H1 (cell line): ENCODE measurements at regions not wholly inside any gene's neighbourhood (a gene's known extent, or its start where the extent isn't known, plus 50 kb on each side); places are given as distances from the start of the nearest gene placed in this dataset.

Source experiments
- CTCF ChIA-PET: fragments of 300-600 bp; sonication (Branson Sonifier 250); formaldehyde crosslinking; loops from one replicate; lab custom pipeline; 2021; ENCODE audit not compliant: partially characterized antibody; lab: Charles Lee
- POLR2A ChIA-PET: fragments of 300-600 bp; sonication (Branson Sonifier 250); formaldehyde crosslinking; loops from one replicate; lab custom pipeline; 2021; ENCODE audit warnings: inconsistent platforms; ENCODE audit not compliant: partially characterized antibody; lab: Charles Lee
- DNase-seq, 2 experiments: peaks; one replicate each; pipeline versions ENCODE4 v3.0.0 to v3.0.0-alpha.2; 2010 to 2022; ENCODE audit warnings: low spot score in 2 of 2, low read depth in 1 of 2, mixed read lengths in 1 of 2
- FAIRE-seq: peaks from 2 replicates; lab custom pipeline; 2011; peaks lifted over from hg19 to GRCh38; lab: Jason Lieb, UNC
- H2AFZ ChIP-seq: 2 replicates; pipeline ENCODE4 v1.8.1; 2012; ENCODE audit warnings: low read length, inconsistent platforms
- H2AK5ac ChIP-seq: 2 replicates; pipeline ENCODE4 v1.6.1; 2013; ENCODE audit warnings: low read depth, low read length
- H2BK120ac ChIP-seq: replicated peaks from 2 replicates; pipeline ENCODE3; 2013; ENCODE audit warnings: low read depth, low read length, inconsistent platforms
- H2BK12ac ChIP-seq: 2 replicates; pipeline ENCODE4 v1.6.1; 2013; ENCODE audit warnings: low read depth, low read length
- H2BK15ac ChIP-seq: 2 replicates; pipeline ENCODE4 v1.6.1; 2013; ENCODE audit warnings: low read length
- H2BK20ac ChIP-seq: 2 replicates; pipeline ENCODE4 v1.6.1; 2013; ENCODE audit warnings: low read length
- H2BK5ac ChIP-seq: 2 replicates; pipeline ENCODE4 v1.6.1; 2013; ENCODE audit warnings: low read depth, low read length
- H3K14ac ChIP-seq: 2 replicates; pipeline ENCODE4 v1.6.1; 2013; ENCODE audit warnings: inconsistent platforms; ENCODE audit not compliant: insufficient read length
- H3K18ac ChIP-seq: 2 replicates; pipeline ENCODE4 v1.6.1; 2013; ENCODE audit warnings: low read length; ENCODE audit errors: extremely low read depth
- H3K23ac ChIP-seq: 2 replicates; pipeline ENCODE4 v1.6.1; 2013; ENCODE audit warnings: inconsistent platforms; ENCODE audit not compliant: insufficient read length
- H3K23me2 ChIP-seq: 2 replicates; pipeline ENCODE4 v1.6.1; 2013; ENCODE audit warnings: low read depth, low read length
- H3K27ac ChIP-seq: 2 replicates; pipeline ENCODE4 v1.6.1; 2011; ENCODE audit warnings: low read depth, low read length, inconsistent platforms
- H3K27me3 ChIP-seq, 4 experiments: replicated peaks in 1 of 4; 1 replicate in 1 of 4; 2 replicates in 3 of 4; pipeline versions ENCODE4 v1.6.1 to v1.8.1; 2011 to 2013; ENCODE audit warnings: low read length in 3 of 4, mild to moderate bottlenecking in 3 of 4, inconsistent platforms in 2 of 4, mixed read lengths in 2 of 4, moderate library complexity in 1 of 4; ENCODE audit not compliant: control insufficient read depth in 3 of 4, insufficient read depth in 3 of 4; ENCODE audit errors: extremely low read depth in 1 of 4
- H3K36me3 ChIP-seq, 4 experiments: 2 replicates each; pipeline versions ENCODE4 v1.6.1 to v1.8.1; 2011 to 2013; ENCODE audit warnings: mild to moderate bottlenecking in 4 of 4, low read length in 3 of 4, moderate library complexity in 2 of 4, control low read depth in 1 of 4, inconsistent platforms in 1 of 4; ENCODE audit not compliant: insufficient read depth in 4 of 4, control insufficient read depth in 2 of 4
- H3K4ac ChIP-seq: replicated peaks from 2 replicates; pipeline ENCODE3; 2013; ENCODE audit warnings: low read length, low read depth, mixed read lengths, inconsistent platforms; ENCODE audit not compliant: insufficient read length
- H3K4me1 ChIP-seq, 4 experiments: replicated peaks in 1 of 4; 1 replicate in 1 of 4; 2 replicates in 3 of 4; pipeline versions ENCODE4 v1.6.1 to v1.8.1; 2011 to 2013; ENCODE audit warnings: low read length in 3 of 4, inconsistent platforms in 2 of 4, mixed read lengths in 1 of 4; ENCODE audit not compliant: insufficient read depth in 4 of 4, control insufficient read depth in 3 of 4
- H3K4me2 ChIP-seq, 2 experiments: 2 replicates each; pipeline versions ENCODE4 v1.6.1 to v1.8.1; 2011 to 2013; ENCODE audit warnings: low read depth in 2 of 2, low read length in 2 of 2, control low read depth in 1 of 2, inconsistent platforms in 1 of 2, mild to moderate bottlenecking in 1 of 2; ENCODE audit not compliant: insufficient read depth in 1 of 2
- H3K4me3 ChIP-seq, 4 experiments: fragments of 200-600, 300-600 bp in 1 of 4; sonication (generic), shearing (Covaris generic), sonication (Bioruptor Twin) in 1 of 4; 2 replicates each; pipeline versions ENCODE4 v1.5.1 to v1.8.1; 2011 to 2016; ENCODE audit warnings: low read length in 4 of 4, low read depth in 3 of 4, control low read depth in 2 of 4, inconsistent platforms in 2 of 4, mild to moderate bottlenecking in 2 of 4, mixed read lengths in 1 of 4, moderate library complexity in 1 of 4; ENCODE audit not compliant: insufficient read depth in 2 of 4; ENCODE audit errors: extremely low read depth in 1 of 4
- H3K56ac ChIP-seq: replicated peaks from 2 replicates; pipeline ENCODE3; 2013; ENCODE audit warnings: low read depth, mild to moderate bottlenecking, mixed read lengths, low read length, inconsistent platforms; ENCODE audit not compliant: insufficient read length
- H3K79me1 ChIP-seq: 2 replicates; pipeline ENCODE4 v1.6.1; 2013; ENCODE audit warnings: low read depth, low read length, control low read depth
- H3K79me2 ChIP-seq, 2 experiments: 2 replicates each; pipeline versions ENCODE4 v1.6.1 to v1.8.1; 2012 to 2013; ENCODE audit warnings: low read length in 2 of 2, mild to moderate bottlenecking in 2 of 2, inconsistent platforms in 1 of 2; ENCODE audit not compliant: insufficient read depth in 2 of 2, control insufficient read depth in 1 of 2
- H3K9ac ChIP-seq, 4 experiments: replicated peaks in 1 of 4; 1 replicate in 1 of 4; 2 replicates in 3 of 4; pipeline versions ENCODE4 v1.6.1 to v1.8.1; 2011 to 2013; ENCODE audit warnings: low read depth in 3 of 4, low read length in 3 of 4, control low read depth in 2 of 4, mild to moderate bottlenecking in 2 of 4, moderate library complexity in 2 of 4, inconsistent platforms in 1 of 4; ENCODE audit errors: extremely low read depth in 1 of 4
- H3K9me3 ChIP-seq, 2 experiments: 2 replicates each; pipeline versions ENCODE4 v1.6.1 to v1.8.1; 2012 to 2013; ENCODE audit warnings: mild to moderate bottlenecking in 2 of 2, moderate library complexity in 2 of 2, control low read depth in 1 of 2, inconsistent platforms in 1 of 2, low read depth in 1 of 2, low read length in 1 of 2, mixed read lengths in 1 of 2; ENCODE audit not compliant: insufficient read depth in 2 of 2
- H4K20me1 ChIP-seq, 2 experiments: replicated peaks in 1 of 2; 2 replicates each; pipeline versions ENCODE3 to v1.8.1; 2011 to 2013; ENCODE audit warnings: inconsistent platforms in 2 of 2, low read length in 2 of 2, mild to moderate bottlenecking in 1 of 2; ENCODE audit not compliant: insufficient read depth in 2 of 2, control insufficient read depth in 1 of 2
- H4K5ac ChIP-seq: 2 replicates; pipeline ENCODE4 v1.6.1; 2013; ENCODE audit warnings: low read length, low read depth, mixed read lengths, inconsistent platforms; ENCODE audit not compliant: insufficient read length
- H4K8ac ChIP-seq: 2 replicates; pipeline ENCODE4 v1.8.0; 2013; ENCODE audit warnings: mild to moderate bottlenecking, moderate library complexity, low read length, inconsistent platforms; ENCODE audit not compliant: insufficient read depth; ENCODE audit errors: extremely low read depth
- H4K91ac ChIP-seq: replicated peaks from 2 replicates; pipeline ENCODE3; 2013; ENCODE audit warnings: low read length, mixed read lengths, inconsistent platforms; ENCODE audit not compliant: insufficient read length
- BCL11A ChIP-seq, 2 experiments: IDR thresholded peaks; one replicate each; pipeline ENCODE4 v1.6.1; 2011; ENCODE audit warnings: low read depth in 2 of 2, low read length in 2 of 2, mild to moderate bottlenecking in 2 of 2
- CEBPB ChIP-seq: IDR thresholded peaks from 2 replicates; pipeline ENCODE4 v1.6.1; 2012; ENCODE audit warnings: low read depth, low read length
- CTBP2 ChIP-seq: IDR thresholded peaks from 2 replicates; pipeline ENCODE4 v1.7.0; 2011; ENCODE audit warnings: borderline replicate concordance, mild to moderate bottlenecking, moderate library complexity, mixed read lengths, low read length; ENCODE audit not compliant: insufficient read depth, insufficient read length
- FOSL1 ChIP-seq: IDR thresholded peaks from 2 replicates; pipeline ENCODE4 v1.6.1; 2011; ENCODE audit warnings: mild to moderate bottlenecking, low read depth, low read length, moderate library complexity; ENCODE audit not compliant: insufficient read depth
- HDAC2 ChIP-seq, 2 experiments: fragments of 300-600 bp in 1 of 2; sonication (generic) in 1 of 2; IDR thresholded peaks; 2 replicates each; pipeline ENCODE4 v1.6.1; 2011 to 2012; ENCODE audit warnings: low read depth in 2 of 2, low read length in 2 of 2, mild to moderate bottlenecking in 2 of 2, moderate library complexity in 2 of 2, borderline replicate concordance in 1 of 2, inconsistent platforms in 1 of 2
- KDM5A ChIP-seq: fragments of 200-600 bp; IDR thresholded peaks from 2 replicates; pipeline ENCODE4 v1.7.1; 2012; ENCODE audit warnings: mild to moderate bottlenecking, low read length, inconsistent platforms, mixed read lengths
- RNF2 ChIP-seq: fragments of 200-900, 300-1000 bp; sonication (generic); IDR thresholded peaks from 2 replicates; pipeline ENCODE4 v1.7.1; 2016; ENCODE audit warnings: borderline replicate concordance, low read depth, mild to moderate bottlenecking, antibody characterized with exemption, low read length; ENCODE audit not compliant: poor library complexity, severe bottlenecking; ENCODE audit errors: missing control alignments
- SAP30 ChIP-seq: fragments of 300-600 bp; sonication (generic); IDR thresholded peaks from 2 replicates; pipeline ENCODE4 v1.7.1; 2012; ENCODE audit warnings: low read length, moderate library complexity, mild to moderate bottlenecking, inconsistent platforms; ENCODE audit not compliant: insufficient read depth, insufficient replicate concordance
- TAF1 ChIP-seq: IDR thresholded peaks from 2 replicates; pipeline ENCODE4 v1.6.1; 2011; ENCODE audit warnings: mild to moderate bottlenecking, low read depth, low read length
- TCF12 ChIP-seq: IDR thresholded peaks from 2 replicates; pipeline ENCODE4 v1.6.1; 2011; ENCODE audit warnings: low read depth, mild to moderate bottlenecking, low read length
- YY1 ChIP-seq: IDR thresholded peaks from 2 replicates; pipeline ENCODE4 v1.6.1; 2011; ENCODE audit warnings: low read depth, mild to moderate bottlenecking, low read length
- WGBS, 2 experiments: shearing (Covaris generic) in 1 of 2; methylation state at CpG; one replicate each; pipeline versions ENCODE4 v1.1.6 to v1.1.7; 2013 to 2015; ENCODE audit warnings: low lambda C conversion rate in 2 of 2, mixed read lengths in 2 of 2, inconsistent platforms in 1 of 2, low coverage in 1 of 2, missing lambda C conversion rate in 1 of 2; ENCODE audit not compliant: insufficient replicate concordance in 2 of 2, insufficient coverage in 1 of 2, insufficient read length in 1 of 2; ENCODE audit errors: extremely low coverage in 1 of 2, missing lambda C conversion rate in 1 of 2; 5-methylcytosine and 5-hydroxymethylcytosine counted together
- TF ChIP-seq, protein P1 (sequence below), 3 experiments: IDR thresholded peaks; 1 replicate in 2 of 3; 2 replicates in 1 of 3; pipeline versions ENCODE4 v1.5.1 to v1.6.1; 2011; ENCODE audit warnings: low read length in 3 of 3, mild to moderate bottlenecking in 3 of 3, inconsistent platforms in 2 of 3, low read depth in 1 of 3, moderate library complexity in 1 of 3; ENCODE audit not compliant: insufficient read depth in 1 of 3; ENCODE audit errors: control extremely low read depth in 1 of 3

DNA sequence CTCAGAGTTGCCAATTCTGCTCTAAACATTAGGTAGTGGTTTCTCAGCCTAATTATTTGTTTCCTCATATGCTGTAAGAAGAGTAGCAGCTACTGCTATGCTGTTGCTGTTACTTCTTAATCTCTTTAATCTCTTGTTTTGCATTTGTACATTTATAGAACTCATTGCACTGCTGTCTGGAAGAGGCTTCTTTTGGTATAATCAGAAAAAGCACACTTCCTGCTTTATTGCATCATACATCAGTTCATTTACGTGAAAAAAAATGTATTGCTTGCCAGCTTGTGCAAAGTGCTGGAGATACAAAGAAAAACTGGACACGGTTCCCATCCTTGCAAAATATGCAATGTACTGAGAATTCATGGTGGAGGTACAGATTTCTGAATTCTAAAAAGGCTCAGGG is 332.0 kb downstream of the GRXCR1 start:
- Histone ChIP-seq H3K18ac (no peak overlapping the region), H3K4ac (no peak overlapping the region), H3K9me3 (no peaks in the 10 kb centered on the region), H2BK20ac (no peak overlapping the region), H3K4me1 (no peaks in the 10 kb centered on the region), H4K20me1 (no peaks in the 10 kb centered on the region), H3K56ac (no peak overlapping the region), H3K4me2 (no peak overlapping the region), H3K79me2 (no peaks in the 10 kb centered on the region), H2AFZ (no peak overlapping the region), H4K5ac (no peak overlapping the region), H3K9ac (no peak overlapping the region), H2BK5ac (no peak overlapping the region), H3K27me3 (no peaks in the 10 kb centered on the region), H2BK12ac (no peak overlapping the region), H3K79me1 (no peaks in the 10 kb centered on the region), H2AK5ac (no peak overlapping the region), H3K14ac (no peak overlapping the region), H2BK120ac (no peak overlapping the region), H3K27ac (no peak overlapping the region), H3K23me2 (no peaks in the 10 kb centered on the region), H3K4me3 (no peak overlapping the region), H4K91ac (no peak overlapping the region), H4K8ac (no peak overlapping the region), H2BK15ac (no peak overlapping the region), H3K23ac (no peak overlapping the region), H3K36me3 (no peaks in the 10 kb centered on the region)
- FAIRE-seq (no peak), DNase-seq (no peak)
- ChIA-PET CTCF (no interaction called here), POLR2A (no interaction called here)
- TF ChIP-seq TCF12 (no peak), BCL11A (IDR thresholded peaks at IDR 0.05; ENCODE audit: low read depth in 2 of 2, low read length in 2 of 2) (no peak), TAF1 (no peak), CEBPB (no peak; the same call in 1 of the 2 replicates), HDAC2 (IDR thresholded peaks at IDR 0.05; ENCODE audit: borderline replicate concordance in 1 of 2, low read depth in 2 of 2, low read length in 2 of 2) (no peak), SAP30 (no peak), CTBP2 (no peak), FOSL1 (no peak), RNF2 (no peak), YY1 (no peak), KDM5A (no peak)
- TF ChIP-seq, protein P1, sequence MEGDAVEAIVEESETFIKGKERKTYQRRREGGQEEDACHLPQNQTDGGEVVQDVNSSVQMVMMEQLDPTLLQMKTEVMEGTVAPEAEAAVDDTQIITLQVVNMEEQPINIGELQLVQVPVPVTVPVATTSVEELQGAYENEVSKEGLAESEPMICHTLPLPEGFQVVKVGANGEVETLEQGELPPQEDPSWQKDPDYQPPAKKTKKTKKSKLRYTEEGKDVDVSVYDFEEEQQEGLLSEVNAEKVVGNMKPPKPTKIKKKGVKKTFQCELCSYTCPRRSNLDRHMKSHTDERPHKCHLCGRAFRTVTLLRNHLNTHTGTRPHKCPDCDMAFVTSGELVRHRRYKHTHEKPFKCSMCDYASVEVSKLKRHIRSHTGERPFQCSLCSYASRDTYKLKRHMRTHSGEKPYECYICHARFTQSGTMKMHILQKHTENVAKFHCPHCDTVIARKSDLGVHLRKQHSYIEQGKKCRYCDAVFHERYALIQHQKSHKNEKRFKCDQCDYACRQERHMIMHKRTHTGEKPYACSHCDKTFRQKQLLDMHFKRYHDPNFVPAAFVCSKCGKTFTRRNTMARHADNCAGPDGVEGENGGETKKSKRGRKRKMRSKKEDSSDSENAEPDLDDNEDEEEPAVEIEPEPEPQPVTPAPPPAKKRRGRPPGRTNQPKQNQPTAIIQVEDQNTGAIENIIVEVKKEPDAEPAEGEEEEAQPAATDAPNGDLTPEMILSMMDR (IDR thresholded peaks at IDR 0.05; ENCODE audit: control extremely low read depth in 1 of 3, insufficient read depth in 1 of 3, low read depth in 1 of 3, low read length in 3 of 3), result no peak
- 96% methylated on average over 2 of the region's 2 CpGs; no CpG with 5 or more reads in 1 of the 2 experiments for WGBS, 2 experiments
